Effector memory CD8-positive, alpha-beta T cell (primary cell): ENCODE measurements at regions not wholly inside any gene's neighbourhood (a gene's known extent, or its start where the extent isn't known, plus 50 kb on each side); places are given as distances from the start of the nearest gene placed in this dataset.

ENCODE experiments used
- ATAC-seq: fragments of 150-1000 bp; cut with Tn5 transposase; replicated peaks from 2 replicates; pipeline ENCODE4 v1.10.0; 2021; ENCODE audit warnings: mild to moderate bottlenecking, moderate library complexity
- DNase-seq, 3 experiments: peaks; one replicate each; pipeline ENCODE4 v3.0.0; 2021
- H3K27ac Mint-ChIP-seq, 2 donors: one replicate each; pipeline ENCODE4 v1.8.0; 2022; ENCODE audit warnings: mild to moderate bottlenecking in 2 of 2, mixed read lengths in 2 of 2, moderate library complexity in 2 of 2
- H3K27me3 Mint-ChIP-seq, 2 donors: one replicate each; pipeline ENCODE4 v1.8.0; 2022; ENCODE audit warnings: mixed read lengths in 2 of 2
- H3K36me3 Mint-ChIP-seq: one replicate; pipeline ENCODE4 v1.8.0; 2022; ENCODE audit warnings: mild to moderate bottlenecking, moderate library complexity, mixed read lengths; ENCODE audit not compliant: insufficient read depth
- H3K4me1 Mint-ChIP-seq, 2 donors: one replicate each; pipeline ENCODE4 v1.8.0; 2022; ENCODE audit warnings: low read depth in 2 of 2, mixed read lengths in 2 of 2
- H3K4me3 Mint-ChIP-seq, 2 donors: one replicate each; pipeline ENCODE4 v1.8.0; 2022; ENCODE audit warnings: mild to moderate bottlenecking in 2 of 2, mixed read lengths in 2 of 2, moderate library complexity in 2 of 2
- H3K9me3 Mint-ChIP-seq, 2 donors: one replicate each; pipeline ENCODE4 v1.8.0; 2022; ENCODE audit warnings: mixed read lengths in 2 of 2

- ATAC-seq (no peak), DNase-seq (no peak)
- Mint-ChIP-seq H3K27me3 (no peaks in the 10 kb centered on the region), H3K4me3 (no peak overlapping the region), H3K36me3 (no peaks in the 10 kb centered on the region), H3K9me3 (peaks cover 0 to 13% of the 10 kb centered on the region in 2 donors), H3K4me1 (peaks cover 0 to 1% of the 10 kb centered on the region in 2 donors), H3K27ac (no peak overlapping the region)
Observed at GRCh38 chr2:18788592-18788991, 199.2 kb upstream of the NT5C1B start.

- no peak for DNase-seq
- ATAC-seq = no peak
- Mint-ChIP-seq H3K4me1 (peaks cover 0 to 1% of the 10 kb centered on the region in 2 donors), H3K27ac (no peak overlapping the region), H3K4me3 (no peak overlapping the region), H3K36me3 (no peaks in the 10 kb centered on the region), H3K27me3 (no peaks in the 10 kb centered on the region), H3K9me3 (peaks cover 0 to 13% of the 10 kb centered on the region in 2 donors)
Observed at GRCh38 chr2:18787726-18788125, 198.4 kb upstream of the NT5C1B start.

GRCh38 chr2:18784245-18784644 is 194.9 kb upstream of the NT5C1B start:
- DNase-seq (no peak), ATAC-seq (no peak)
- H3K4me1 Mint-ChIP-seq = peaks cover 0 to 1% of the 10 kb centered on the region in 2 donors
- H3K36me3 Mint-ChIP-seq = no peaks in the 10 kb centered on the region
- H3K27ac Mint-ChIP-seq = no peak overlapping the region
- no peak overlapping the region for H3K4me3 Mint-ChIP-seq
- no peaks in the 10 kb centered on the region for H3K27me3 Mint-ChIP-seq
- H3K9me3 Mint-ChIP-seq = peaks cover 0 to 13% of the 10 kb centered on the region in 2 donors

GRCh38 chr2:18781541-18782280 is 192.3 kb upstream of the NT5C1B start:
- H3K4me3 Mint-ChIP-seq = no peak overlapping the region
- DNase-seq = no peak
- H3K4me1 Mint-ChIP-seq = peaks cover 1 to 5% of the 10 kb centered on the region in 2 donors

GRCh38 chr2:18777250-18777812 is 188.0 kb upstream of the NT5C1B start:
- DNase-seq = no peak
- ATAC-seq = no peak
- Mint-ChIP-seq H3K9me3 (no peaks in the 10 kb centered on the region), H3K36me3 (no peaks in the 10 kb centered on the region), H3K4me1 (peaks cover 0 to 5% of the 10 kb centered on the region in 2 donors), H3K4me3 (no peak overlapping the region), H3K27me3 (no peaks in the 10 kb centered on the region), H3K27ac (no peak overlapping the region)

More at GRCh38 chr2:18781541-18782280, 192.3 kb upstream of the NT5C1B start:
- no peak for ATAC-seq
- Mint-ChIP-seq H3K9me3 (peaks cover 0 to 13% of the 10 kb centered on the region in 2 donors), H3K27ac (no peak overlapping the region), H3K36me3 (no peaks in the 10 kb centered on the region), H3K27me3 (no peaks in the 10 kb centered on the region)

GRCh38 chr2:18771212-18771611 is 181.8 kb upstream of the NT5C1B start:
- Mint-ChIP-seq H3K27me3 (no peaks in the 10 kb centered on the region), H3K4me3 (no peak overlapping the region), H3K27ac (no peak overlapping the region), H3K9me3 (peaks cover 0 to 3% of the 10 kb centered on the region in 2 donors), H3K4me1 (no peaks in the 10 kb centered on the region), H3K36me3 (no peaks in the 10 kb centered on the region)
- DNase-seq (no peak), ATAC-seq (no peak)

- ATAC-seq (no peak), DNase-seq (no peak)
- no peaks in the 10 kb centered on the region for H3K4me1 Mint-ChIP-seq
- no peak overlapping the region for H3K27ac Mint-ChIP-seq
- H3K36me3 Mint-ChIP-seq = no peaks in the 10 kb centered on the region
- no peaks in the 10 kb centered on the region for H3K27me3 Mint-ChIP-seq
- H3K4me3 Mint-ChIP-seq = no peak overlapping the region
- H3K9me3 Mint-ChIP-seq = peaks cover 0 to 1% of the 10 kb centered on the region in 2 donors
Observed at GRCh38 chr2:18763338-18763737, 174.0 kb upstream of the NT5C1B start.

GRCh38 chr2:18762667-18763066 is 173.3 kb upstream of the NT5C1B start:
- no peaks in the 10 kb centered on the region for H3K9me3 Mint-ChIP-seq
- ATAC-seq = no peak
- no peak overlapping the region for H3K4me3 Mint-ChIP-seq
- H3K4me1 Mint-ChIP-seq = no peaks in the 10 kb centered on the region
- no peaks in the 10 kb centered on the region for H3K27me3 Mint-ChIP-seq
- no peak for DNase-seq
- H3K36me3 Mint-ChIP-seq = no peaks in the 10 kb centered on the region
- H3K27ac Mint-ChIP-seq = no peak overlapping the region

GRCh38 chr2:18754286-18754685 is 164.9 kb upstream of the NT5C1B start:
- H3K4me1 Mint-ChIP-seq = no peaks in the 10 kb centered on the region
- no peaks in the 10 kb centered on the region for H3K9me3 Mint-ChIP-seq
- H3K36me3 Mint-ChIP-seq = no peaks in the 10 kb centered on the region
- ATAC-seq (no peak), DNase-seq (no peak)
- no peak overlapping the region for H3K27ac Mint-ChIP-seq
- no peak overlapping the region for H3K4me3 Mint-ChIP-seq
- H3K27me3 Mint-ChIP-seq = no peaks in the 10 kb centered on the region

- H3K9me3 Mint-ChIP-seq = no peaks in the 10 kb centered on the region
- no peak overlapping the region for H3K4me3 Mint-ChIP-seq
- H3K4me1 Mint-ChIP-seq = no peaks in the 10 kb centered on the region
- H3K36me3 Mint-ChIP-seq = no peaks in the 10 kb centered on the region
- H3K27ac Mint-ChIP-seq = no peak overlapping the region
- no peak for DNase-seq
- ATAC-seq = no peak
- H3K27me3 Mint-ChIP-seq = no peaks in the 10 kb centered on the region
Observed at GRCh38 chr2:18753722-18754121, 164.4 kb upstream of the NT5C1B start.

GRCh38 chr2:18752667-18753422 is 163.5 kb upstream of the NT5C1B start:
- DNase-seq (no peak), ATAC-seq (no peak)
- Mint-ChIP-seq H3K9me3 (no peaks in the 10 kb centered on the region), H3K36me3 (no peaks in the 10 kb centered on the region), H3K27ac (no peak overlapping the region), H3K27me3 (no peaks in the 10 kb centered on the region), H3K4me1 (no peaks in the 10 kb centered on the region), H3K4me3 (no peak overlapping the region)

GRCh38 chr2:18752022-18752493 is 162.7 kb upstream of the NT5C1B start:
- Mint-ChIP-seq H3K4me1 (no peaks in the 10 kb centered on the region), H3K36me3 (no peaks in the 10 kb centered on the region)

GRCh38 chr2:18750672-18751554 is 161.5 kb upstream of the NT5C1B start:
- Mint-ChIP-seq H3K27me3 (no peaks in the 10 kb centered on the region), H3K4me1 (no peaks in the 10 kb centered on the region), H3K4me3 (no peak overlapping the region), H3K27ac (no peak overlapping the region), H3K36me3 (no peaks in the 10 kb centered on the region), H3K9me3 (no peaks in the 10 kb centered on the region)
- ATAC-seq (no peak), DNase-seq (no peak)

More at GRCh38 chr2:18752022-18752493, 162.7 kb upstream of the NT5C1B start:
- ATAC-seq = no peak
- no peak overlapping the region for H3K27ac Mint-ChIP-seq
- H3K4me3 Mint-ChIP-seq = no peak overlapping the region
- H3K27me3 Mint-ChIP-seq = no peaks in the 10 kb centered on the region
- no peaks in the 10 kb centered on the region for H3K9me3 Mint-ChIP-seq
- DNase-seq = no peak
